ENCODE measurements at regions not wholly inside any gene's neighbourhood (a gene's known extent, or its start where the extent isn't known, plus 50 kb on each side); places are given as distances from the start of the nearest gene placed in this dataset.

- H3K4me3 ChIP-seq (ENCODE audit: control insufficient read depth, low read depth, low read length): no peak overlapping the region
- no peak for DNase-seq (ENCODE audit: low read depth)
- TF ChIP-seq CTCF (IDR thresholded peaks at IDR 0.05; ENCODE audit: control insufficient read depth, insufficient read depth, low read depth, low read length, missing control alignments): no peak
These were observed 161.5 kb upstream of the SLC28A3 start for GRCh38 chr9:84502066-84502465.

- no peak for DNase-seq (ENCODE audit: low read depth)
- no peak for TF ChIP-seq CTCF (IDR thresholded peaks at IDR 0.05; ENCODE audit: control insufficient read depth, insufficient read depth, low read depth, low read length, missing control alignments)
- H3K4me3 ChIP-seq (ENCODE audit: control insufficient read depth, low read depth, low read length): no peak overlapping the region
These were observed 163.8 kb upstream of the SLC28A3 start for GRCh38 chr9:84504360-84504759.

- no peak overlapping the region for H3K4me3 ChIP-seq (ENCODE audit: control insufficient read depth, low read depth, low read length)
- TF ChIP-seq CTCF (IDR thresholded peaks at IDR 0.05; ENCODE audit: control insufficient read depth, insufficient read depth, low read depth, low read length, missing control alignments): no peak
- no peak for DNase-seq (ENCODE audit: low read depth)
These were observed 157.9 kb upstream of the NTRK2 start for GRCh38 chr9:84511651-84512050.

- no peak for DNase-seq (ENCODE audit: low read depth)
- no peak for TF ChIP-seq CTCF (IDR thresholded peaks at IDR 0.05; ENCODE audit: control insufficient read depth, insufficient read depth, low read depth, low read length, missing control alignments)
- H3K4me3 ChIP-seq (ENCODE audit: control insufficient read depth, low read depth, low read length): no peak overlapping the region
These were observed 157.0 kb upstream of the NTRK2 start for GRCh38 chr9:84512493-84512892.

GRCh38 chr9:84513473-84513872 is 156.1 kb upstream of the NTRK2 start:
- H3K4me3 ChIP-seq (ENCODE audit: control insufficient read depth, low read depth, low read length): no peak overlapping the region
- no peak for DNase-seq (ENCODE audit: low read depth)
- TF ChIP-seq CTCF (IDR thresholded peaks at IDR 0.05; ENCODE audit: control insufficient read depth, insufficient read depth, low read depth, low read length, missing control alignments): no peak

- TF ChIP-seq CTCF (IDR thresholded peaks at IDR 0.05; ENCODE audit: control insufficient read depth, insufficient read depth, low read depth, low read length, missing control alignments): no peak
- DNase-seq (ENCODE audit: low read depth): no peak
- no peak overlapping the region for H3K4me3 ChIP-seq (ENCODE audit: control insufficient read depth, low read depth, low read length)
These were observed 155.6 kb upstream of the NTRK2 start for GRCh38 chr9:84513979-84514378.

GRCh38 chr9:84514421-84514820 is 155.1 kb upstream of the NTRK2 start:
- TF ChIP-seq CTCF (IDR thresholded peaks at IDR 0.05; ENCODE audit: control insufficient read depth, insufficient read depth, low read depth, low read length, missing control alignments): no peak
- no peak overlapping the region for H3K4me3 ChIP-seq (ENCODE audit: control insufficient read depth, low read depth, low read length)
- no peak for DNase-seq (ENCODE audit: low read depth)

Data from AG09309 (cell line).